ENCODE measurements at regions not wholly inside any gene's neighbourhood (a gene's known extent, or its start where the extent isn't known, plus 50 kb on each side); places are given as distances from the start of the nearest gene placed in this dataset.

GRCh38 chr3:7793786-7794185 lies 707.8 kb upstream of the LMCD1 start:
- DNase-seq (ENCODE audit: low read depth in 1 of 2, low spot score in 1 of 2): no peak

- no peak for DNase-seq (ENCODE audit: low read depth in 1 of 2, low spot score in 1 of 2)
Measured at GRCh38 chr3:7798276-7798675, 703.3 kb upstream of the LMCD1 start.

DNA sequence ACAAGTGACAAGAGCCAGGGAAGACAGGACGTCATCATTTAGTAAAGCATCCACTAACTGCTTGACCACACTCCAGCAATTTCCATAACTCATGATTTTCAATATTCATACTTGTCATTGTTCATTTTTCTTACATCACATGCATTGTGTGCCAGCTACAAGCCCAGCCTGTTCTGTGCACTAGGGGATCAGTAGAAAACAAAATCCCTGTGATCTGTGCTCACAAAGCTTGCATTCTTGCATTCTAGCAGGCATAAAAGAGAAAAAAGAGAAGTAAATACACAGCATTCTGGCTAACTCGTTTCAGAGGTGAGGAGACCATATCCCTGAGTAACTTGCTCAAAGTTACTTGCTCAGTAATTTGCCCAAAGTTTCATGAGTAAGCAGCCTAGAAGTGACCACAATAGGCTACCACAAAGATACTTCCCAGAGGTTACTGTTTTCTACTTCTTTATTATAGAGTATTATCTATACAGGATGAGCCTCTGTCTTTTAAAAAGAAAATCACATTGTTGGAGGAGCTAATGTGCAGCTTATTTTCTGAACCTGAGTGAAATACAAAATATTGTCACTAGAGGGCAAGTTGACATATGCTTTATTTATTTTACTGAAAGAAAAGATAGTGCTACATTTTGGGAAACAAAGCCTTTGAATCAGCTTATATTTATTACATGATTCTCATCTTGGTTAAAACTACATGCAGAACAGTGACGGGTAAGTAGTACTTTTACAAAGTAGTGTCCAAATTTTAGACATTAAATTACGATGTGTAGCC lies 701.4 kb upstream of the LMCD1 start:
- no peak for DNase-seq (ENCODE audit: low read depth in 1 of 2, low spot score in 1 of 2)

DNA sequence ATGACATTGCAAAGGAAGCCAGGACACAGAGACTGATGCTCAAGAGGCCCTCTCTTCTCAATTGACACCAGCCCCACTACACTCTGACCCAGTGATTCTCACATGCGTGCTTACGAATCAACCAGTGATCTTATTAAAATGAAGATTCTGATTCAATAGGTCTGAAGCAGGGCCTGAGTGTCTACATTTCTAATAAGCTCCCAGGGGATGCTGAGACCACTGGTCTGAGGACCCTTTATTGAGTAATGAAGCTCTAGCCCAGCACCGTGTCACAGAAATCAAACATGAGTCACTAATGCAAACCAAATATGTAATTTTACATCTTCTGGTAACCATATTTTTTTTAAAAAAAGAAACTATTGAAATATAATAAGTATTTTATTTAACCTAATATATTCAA lies 689.1 kb upstream of the LMCD1 start:
- no peak for DNase-seq (ENCODE audit: low read depth in 1 of 2, low spot score in 1 of 2)

DNA sequence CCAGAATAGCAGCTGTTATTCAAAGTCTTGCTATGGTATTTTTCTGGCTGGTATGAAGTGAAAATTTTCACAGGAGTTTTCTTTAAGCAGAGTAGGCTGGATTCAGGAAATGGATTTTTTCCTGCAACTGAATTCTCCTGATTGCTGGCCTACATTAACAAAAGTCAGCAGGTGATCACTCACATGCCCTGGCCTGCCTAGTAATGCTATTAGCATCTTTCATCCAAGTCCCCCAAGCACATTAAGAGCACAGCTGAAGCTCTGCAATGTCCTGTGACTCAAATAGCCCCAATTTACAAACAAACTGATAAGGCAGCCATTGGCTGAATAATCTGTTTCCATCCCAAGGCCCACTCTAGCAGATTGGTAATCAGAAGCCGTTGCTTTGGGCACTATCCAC lies 688.3 kb upstream of the LMCD1 start:
- no peak for DNase-seq (ENCODE audit: low read depth in 1 of 2, low spot score in 1 of 2)

GRCh38 chr3:7817239-7817638 lies 684.4 kb upstream of the LMCD1 start:
- DNase-seq (ENCODE audit: low read depth in 1 of 2, low spot score in 1 of 2): no peak

GRCh38 chr3:7820969-7821368 lies 680.7 kb upstream of the LMCD1 start:
- DNase-seq (ENCODE audit: low read depth in 1 of 2, low spot score in 1 of 2): no peak

- no peak for DNase-seq (ENCODE audit: low read depth in 1 of 2, low spot score in 1 of 2)
Measured at GRCh38 chr3:7821858-7822257, 679.8 kb upstream of the LMCD1 start.

DNA sequence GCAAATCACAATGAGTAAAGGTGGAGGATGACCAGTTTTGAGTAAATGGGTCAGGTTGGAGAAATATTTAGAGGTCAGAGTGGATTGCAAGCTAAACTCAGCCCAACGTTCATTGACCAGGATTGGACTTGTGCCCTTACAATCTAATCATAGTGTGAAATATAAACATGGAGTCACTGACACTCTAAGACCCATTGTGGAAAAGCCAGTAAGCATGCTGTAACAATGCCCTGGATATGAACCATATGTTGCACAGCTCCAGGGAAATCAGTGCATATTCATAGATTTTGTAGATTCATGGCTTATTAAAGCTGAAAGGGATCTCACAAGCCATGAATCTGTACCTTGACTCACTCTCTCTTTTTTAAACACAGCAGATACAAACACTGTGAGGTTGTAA lies 660.2 kb upstream of the LMCD1 start:
- no peak for DNase-seq (ENCODE audit: low read depth in 1 of 2, low spot score in 1 of 2)

GRCh38 chr3:7843441-7843840 lies 658.2 kb upstream of the LMCD1 start:
- no peak for DNase-seq (ENCODE audit: low read depth in 1 of 2, low spot score in 1 of 2)

DNA sequence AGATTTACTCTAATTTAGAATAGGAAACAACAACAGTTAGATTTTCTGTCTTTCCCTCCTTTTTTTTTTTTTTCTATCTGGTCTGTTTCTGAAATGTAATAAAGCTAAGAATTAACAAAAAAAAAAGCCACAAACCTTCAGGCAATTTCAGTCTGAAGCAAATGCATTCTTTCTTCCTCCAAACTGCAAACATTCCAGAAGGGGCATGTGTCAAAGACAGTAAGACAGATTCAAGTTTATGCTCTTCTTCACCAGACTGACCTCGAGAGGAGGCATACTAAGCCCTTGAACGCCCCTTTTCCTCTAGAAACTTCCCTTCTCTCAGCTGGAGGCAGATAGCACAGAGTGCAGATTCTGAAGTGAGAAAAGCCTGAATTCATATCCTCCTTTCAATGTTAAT lies 654.6 kb upstream of the LMCD1 start:
- no peak for DNase-seq (ENCODE audit: low read depth in 1 of 2, low spot score in 1 of 2)

- DNase-seq (ENCODE audit: low read depth in 1 of 2, low spot score in 1 of 2): no peak
Measured at GRCh38 chr3:7847521-7847920, 654.1 kb upstream of the LMCD1 start.

DNA sequence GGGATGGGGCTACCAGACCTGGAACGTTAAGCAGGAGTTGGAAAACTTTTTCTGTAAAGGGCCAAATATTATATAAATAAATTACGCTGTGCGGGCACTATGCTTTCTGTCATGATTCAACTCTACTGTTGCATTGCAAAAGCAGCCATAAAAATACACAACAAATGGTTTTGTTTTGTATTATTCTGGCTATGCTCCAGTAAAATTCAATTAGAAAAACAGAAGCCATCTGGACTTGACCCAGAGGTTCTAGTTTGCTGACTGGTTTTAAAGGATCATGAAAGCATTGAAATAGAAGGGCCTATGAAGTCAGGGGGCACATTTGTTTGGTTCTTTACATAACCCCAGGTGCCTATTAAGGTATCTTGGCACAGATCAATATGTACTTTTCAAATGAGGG lies 647.4 kb upstream of the LMCD1 start:
- DNase-seq (ENCODE audit: low read depth in 1 of 2, low spot score in 1 of 2): no peak

DNA sequence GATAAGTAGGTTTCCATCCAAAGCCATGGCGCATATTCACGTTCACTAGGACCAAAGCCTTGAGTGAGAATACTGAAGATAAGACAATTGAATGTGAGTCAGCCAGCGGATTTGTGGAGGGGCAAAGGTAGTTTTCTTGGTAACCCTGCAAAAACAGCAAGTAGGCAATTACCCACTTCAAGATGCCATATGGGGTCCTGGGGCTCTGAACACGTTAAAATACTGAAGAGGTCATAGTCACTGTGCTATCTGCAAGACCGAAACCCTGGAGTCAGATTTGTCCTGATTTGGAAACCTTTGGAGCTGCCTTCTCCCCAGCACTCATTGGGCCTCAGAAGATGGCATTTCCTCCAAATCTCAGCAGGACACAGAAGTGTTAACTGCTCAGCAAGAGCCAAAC lies 646.9 kb upstream of the LMCD1 start:
- no peak for DNase-seq (ENCODE audit: low read depth in 1 of 2, low spot score in 1 of 2)

DNA sequence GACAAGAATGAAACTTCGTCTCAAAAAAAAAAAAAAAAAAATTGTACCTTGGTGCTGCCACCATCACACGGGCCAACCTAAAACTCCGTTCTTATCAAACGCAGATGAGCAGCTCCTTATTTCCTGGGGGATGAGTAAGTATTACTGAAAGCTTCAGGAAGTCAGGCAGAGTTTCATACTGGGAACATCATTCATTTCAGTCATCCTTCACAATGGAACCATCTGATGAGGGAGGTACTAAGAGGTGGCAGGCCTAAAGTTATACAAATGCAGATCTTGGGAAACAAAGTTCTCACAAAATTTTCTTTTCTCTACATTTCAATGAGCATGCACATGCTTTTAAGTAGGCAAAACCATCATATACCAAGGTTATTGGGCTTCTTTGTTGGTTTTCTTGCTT lies 636.0 kb upstream of the LMCD1 start:
- DNase-seq (ENCODE audit: low read depth in 1 of 2, low spot score in 1 of 2): no peak

DNA sequence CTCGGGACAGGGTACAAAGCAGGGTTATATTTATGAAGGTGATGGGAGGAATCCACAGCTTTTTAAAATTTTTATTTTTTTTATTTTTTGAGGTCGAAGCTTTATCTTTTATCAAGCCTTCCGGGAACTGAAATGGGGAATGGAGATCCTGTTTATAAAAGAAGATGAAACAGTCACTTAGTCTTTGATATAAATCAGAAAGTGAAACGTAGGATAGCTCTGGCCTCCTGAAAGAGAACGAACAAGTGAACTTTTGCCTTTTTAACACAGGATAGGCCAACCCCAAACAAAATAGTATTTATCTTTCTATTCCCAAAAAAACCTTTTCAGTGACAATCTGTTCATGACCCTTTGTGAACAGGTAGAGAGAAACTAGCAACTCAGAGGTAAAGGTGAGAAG lies 634.0 kb upstream of the LMCD1 start:
- DNase-seq (ENCODE audit: low read depth in 1 of 2, low spot score in 1 of 2): no peak

DNA sequence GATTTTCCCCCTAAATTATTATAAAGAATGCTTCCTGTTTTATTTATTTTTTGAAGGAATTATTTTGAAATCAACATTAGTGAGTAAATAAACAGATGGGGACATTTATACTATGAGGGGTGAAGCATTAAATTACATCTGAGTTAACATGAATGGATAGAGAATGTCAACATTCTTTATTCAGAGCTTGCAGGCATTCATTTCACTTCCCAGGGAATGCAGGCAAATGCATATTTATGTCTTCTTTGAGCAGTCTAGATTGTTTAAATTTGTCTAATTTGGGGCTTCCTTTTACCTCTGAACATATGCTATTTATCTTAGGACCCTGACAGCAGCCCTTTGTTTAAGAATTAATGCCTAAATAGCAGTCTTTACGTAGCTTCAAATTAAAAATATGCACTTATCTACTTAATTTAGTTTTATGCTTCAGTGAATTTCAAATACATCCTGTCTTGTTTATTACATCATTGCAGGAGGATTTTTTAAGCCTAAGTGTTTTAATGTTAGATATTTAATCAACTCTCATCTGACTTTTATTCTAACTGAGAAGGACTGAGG lies 630.5 kb upstream of the LMCD1 start:
- DNase-seq (ENCODE audit: low read depth in 1 of 2, low spot score in 1 of 2): no peak

GRCh38 chr3:7874116-7874515 lies 627.5 kb upstream of the LMCD1 start:
- no peak for DNase-seq (ENCODE audit: low read depth in 1 of 2, low spot score in 1 of 2)

DNA sequence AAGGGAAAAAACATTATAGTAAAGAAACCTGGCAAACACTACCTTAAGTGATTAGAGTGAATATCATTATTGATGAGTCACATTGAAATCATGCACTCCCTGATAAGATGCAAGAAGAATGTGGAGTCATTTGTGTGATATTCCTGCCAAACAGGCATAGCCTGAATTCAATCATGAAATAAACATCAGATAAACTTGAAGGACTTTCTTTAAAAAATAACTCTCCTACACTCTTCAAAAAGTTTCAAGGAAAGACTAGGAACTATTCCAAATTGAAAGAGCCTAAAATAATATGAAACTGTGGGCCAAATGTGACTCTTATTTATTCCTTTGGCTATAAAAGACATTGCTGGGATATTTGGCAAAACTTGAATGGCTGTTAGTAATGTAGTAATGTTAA lies 625.7 kb upstream of the LMCD1 start:
- DNase-seq (ENCODE audit: low read depth in 1 of 2, low spot score in 1 of 2): no peak

DNA sequence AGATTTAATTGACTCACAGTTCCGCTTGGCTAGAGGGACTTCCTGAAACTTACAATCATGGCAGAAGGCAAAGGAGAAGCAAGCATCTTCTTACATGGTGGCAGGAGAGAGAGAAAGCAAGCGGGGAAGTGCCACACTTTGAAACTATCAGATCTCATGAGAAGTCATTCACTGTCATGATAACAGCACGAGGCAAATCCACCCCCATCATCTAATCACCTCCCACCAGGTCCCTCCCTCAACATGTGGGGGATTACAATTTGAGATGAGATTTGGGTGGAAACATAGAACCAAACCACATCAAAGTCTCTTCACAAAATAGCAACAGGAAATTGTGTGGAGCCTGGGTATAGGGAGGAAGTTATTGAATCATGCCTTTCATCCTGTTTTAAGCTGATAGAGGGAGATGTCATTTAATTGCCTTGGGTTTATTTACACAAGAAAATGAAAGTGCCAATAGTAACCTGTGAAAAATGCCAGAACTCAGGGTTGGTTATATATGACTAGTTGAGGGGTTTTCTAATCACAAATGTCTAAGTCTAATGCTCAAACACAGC lies 624.8 kb upstream of the LMCD1 start:
- DNase-seq (ENCODE audit: low read depth in 1 of 2, low spot score in 1 of 2): peak in 1 of 2 donors; percentile 6

DNA sequence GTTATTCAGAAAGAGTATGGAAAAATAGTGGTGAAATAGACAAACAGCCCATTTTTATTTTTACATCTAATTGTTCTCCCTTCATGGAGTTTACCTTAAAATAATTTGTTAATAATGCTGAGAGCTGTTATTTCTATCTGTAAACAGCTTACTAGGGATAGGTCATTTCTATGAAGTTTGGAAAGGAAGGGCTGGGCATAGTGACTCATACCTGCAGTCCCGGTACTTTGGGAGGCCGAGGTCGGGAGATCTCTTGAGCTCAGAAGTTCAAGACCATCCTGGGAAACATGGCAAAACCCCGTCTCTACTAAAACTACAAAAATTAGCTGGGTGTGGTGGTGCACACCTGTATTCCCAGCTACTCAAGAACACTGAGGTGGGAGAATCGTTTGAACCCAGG lies 624.3 kb upstream of the LMCD1 start:
- DNase-seq (ENCODE audit: low read depth in 1 of 2, low spot score in 1 of 2): no peak

GRCh38 chr3:7879572-7879971 lies 622.1 kb upstream of the LMCD1 start:
- no peak for DNase-seq (ENCODE audit: low read depth in 1 of 2, low spot score in 1 of 2)

DNA sequence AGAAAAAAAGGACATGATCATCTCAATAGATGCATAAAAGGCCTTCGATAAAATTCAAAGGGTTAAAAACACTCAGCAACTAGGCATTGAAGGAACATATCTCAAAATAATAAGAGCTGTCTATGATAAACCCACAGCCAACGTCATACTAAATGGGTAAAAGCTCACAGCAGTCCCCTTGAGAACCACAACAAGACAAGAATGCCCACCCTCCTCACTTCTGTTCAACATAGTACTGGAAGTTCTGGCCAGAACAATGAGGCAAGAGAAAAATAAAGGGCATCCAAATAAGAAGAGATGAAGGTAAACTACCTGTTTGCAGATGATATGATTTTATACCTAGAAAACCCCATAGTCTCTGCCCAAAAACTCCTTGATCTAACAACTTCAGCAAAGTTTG lies 619.7 kb upstream of the LMCD1 start:
- no peak for DNase-seq (ENCODE audit: low read depth in 1 of 2, low spot score in 1 of 2)
